ENCODE measurements at regions not wholly inside any gene's neighbourhood (a gene's known extent, or its start where the extent isn't known, plus 50 kb on each side); places are given as distances from the start of the nearest gene placed in this dataset.
"Not testable (repeated sequence)": the region's sequence is repeated elsewhere in the genome, so short reads cannot be mapped to it uniquely, and the experiment has no call there.

GRCh38 chr10:3659203-3659917 lies 125.6 kb downstream of the KLF6 start:
- DNase-seq (ENCODE audit: low read depth in 3 of 3), result no peak

GRCh38 chr10:3658766-3659165 lies 126.2 kb downstream of the KLF6 start:
- DNase-seq (ENCODE audit: low read depth in 3 of 3), result no peak

- DNase-seq (ENCODE audit: low read depth in 3 of 3), result no peak
Observed at GRCh38 chr10:3656214-3656613, 128.8 kb downstream of the KLF6 start.

- no peak for DNase-seq (ENCODE audit: low read depth in 3 of 3)
Observed at GRCh38 chr10:3655528-3655927, 129.5 kb downstream of the KLF6 start.

GRCh38 chr10:3654980-3655379 lies 130.0 kb downstream of the KLF6 start:
- DNase-seq (ENCODE audit: low read depth in 3 of 3), result no peak

GRCh38 chr10:3654496-3654895 lies 130.5 kb downstream of the KLF6 start:
- no peak for DNase-seq (ENCODE audit: low read depth in 3 of 3)

- DNase-seq (ENCODE audit: low read depth in 3 of 3), result not testable (repeated sequence)
Observed at GRCh38 chr10:3653303-3653702, 131.7 kb downstream of the KLF6 start.

GRCh38 chr10:3652886-3653285 lies 132.1 kb downstream of the KLF6 start:
- peak in 1 of 3 experiments; percentile 47 for DNase-seq (ENCODE audit: low read depth in 3 of 3)

GRCh38 chr10:3651969-3652653 lies 132.9 kb downstream of the KLF6 start:
- DNase-seq (ENCODE audit: low read depth in 3 of 3), result no peak

- no peak for DNase-seq (ENCODE audit: low read depth in 3 of 3)
Observed at GRCh38 chr10:3648576-3648975, 136.4 kb downstream of the KLF6 start.

- DNase-seq (ENCODE audit: low read depth in 3 of 3), result no peak
Observed at GRCh38 chr10:3648170-3648569, 136.8 kb downstream of the KLF6 start.

- DNase-seq (ENCODE audit: low read depth in 3 of 3), result no peak
Observed at GRCh38 chr10:3647074-3647473, 137.9 kb downstream of the KLF6 start.

- DNase-seq (ENCODE audit: low read depth in 3 of 3), result no peak
Observed at GRCh38 chr10:3645406-3645805, 139.6 kb downstream of the KLF6 start.

GRCh38 chr10:3640816-3641215 lies 144.2 kb downstream of the KLF6 start:
- no peak for DNase-seq (ENCODE audit: low read depth in 3 of 3)

GRCh38 chr10:3639546-3639945 lies 145.5 kb downstream of the KLF6 start:
- no peak for DNase-seq (ENCODE audit: low read depth in 3 of 3)

- DNase-seq (ENCODE audit: low read depth in 3 of 3), result no peak
Observed at GRCh38 chr10:3636356-3637181, 148.4 kb downstream of the KLF6 start.

- DNase-seq (ENCODE audit: low read depth in 3 of 3), result no peak
Observed at GRCh38 chr10:3635697-3636096, 149.3 kb downstream of the KLF6 start.

- DNase-seq (ENCODE audit: low read depth in 3 of 3), result no peak
Observed at GRCh38 chr10:3635211-3635671, 149.8 kb downstream of the KLF6 start.

GRCh38 chr10:3634646-3635045 lies 150.4 kb downstream of the KLF6 start:
- DNase-seq (ENCODE audit: low read depth in 3 of 3), result not testable (repeated sequence)

- no peak for DNase-seq (ENCODE audit: low read depth in 3 of 3)
Observed at GRCh38 chr10:3631701-3632330, 153.2 kb downstream of the KLF6 start.

GRCh38 chr10:3631291-3631690 lies 153.7 kb downstream of the KLF6 start:
- no peak for DNase-seq (ENCODE audit: low read depth in 3 of 3)
